ENCODE measurements at regions not wholly inside any gene's neighbourhood (a gene's known extent, or its start where the extent isn't known, plus 50 kb on each side); places are given as distances from the start of the nearest gene placed in this dataset.

DNA sequence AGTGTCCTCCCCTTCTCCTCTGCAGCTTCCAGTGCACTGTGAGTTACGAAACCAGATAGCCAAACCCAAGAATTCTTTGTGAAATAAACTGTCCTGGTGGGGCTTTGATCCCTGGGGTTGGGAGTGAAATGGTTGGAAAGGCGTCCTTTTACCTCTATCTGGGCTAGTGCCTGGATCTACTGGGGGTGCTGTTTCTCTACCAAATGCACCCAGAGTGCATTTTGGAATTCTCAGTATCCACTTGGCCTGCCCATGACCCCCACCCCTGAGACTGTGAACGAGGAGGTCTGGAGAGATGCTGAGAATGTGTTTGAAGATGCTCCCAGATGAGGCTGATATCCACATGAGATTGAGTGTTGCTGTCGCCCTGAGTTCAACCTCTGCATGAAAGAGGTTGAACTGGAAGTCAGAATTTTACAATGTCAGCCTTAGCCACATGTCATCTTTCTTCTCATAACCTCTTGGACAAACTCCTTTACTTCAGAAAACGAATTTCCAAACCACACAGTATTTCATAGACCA, 87.1 kb upstream of the CLMN start:
- 55% methylated on average over 5 of the region's 5 CpGs for WGBS
- Histone ChIP-seq H3K4me1 (replicated peaks) (no peaks in the 10 kb centered on the region), H3K4me3 (no peak overlapping the region), H3K27ac (no peak overlapping the region), H3K36me3 (no peaks in the 10 kb centered on the region), H3K9me3 (no peaks in the 10 kb centered on the region), H3K27me3 (replicated peaks; ENCODE audit: insufficient read depth) (no peaks in the 10 kb centered on the region)
- no peak for DNase-seq (ENCODE audit: low spot score)
- intact Hi-C loops (cut with DNase I): no loop called here
- TF ChIP-seq POLR2A (IDR thresholded peaks at IDR 0.05) (no peak), CTCF (IDR thresholded peaks at IDR 0.05) (no peak), POLR2AphosphoS5 (IDR thresholded peaks at IDR 0.05) (no peak)

DNA sequence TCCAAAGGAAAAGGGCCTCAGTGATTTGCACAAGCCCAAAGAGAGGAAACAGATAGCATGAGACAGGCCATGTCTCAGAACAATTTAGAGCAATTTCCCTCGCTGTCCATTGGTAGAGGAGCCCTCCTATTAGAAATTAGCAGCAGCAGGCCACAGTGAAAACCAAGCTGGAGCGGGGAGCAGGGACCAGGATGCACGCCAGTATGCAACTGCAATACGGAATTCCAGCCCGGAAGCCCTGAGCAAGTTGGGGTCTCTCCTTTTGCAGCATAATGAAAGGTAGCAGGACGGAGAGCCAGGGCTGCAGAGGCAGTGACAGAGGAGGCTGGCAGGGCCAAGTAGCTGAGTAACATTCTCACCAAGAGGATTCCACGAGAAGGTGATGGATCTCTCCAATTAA, 84.9 kb upstream of the CLMN start:
- no peak for DNase-seq (ENCODE audit: low spot score)
- no peaks in the 10 kb centered on the region for H3K27me3 ChIP-seq (replicated peaks; ENCODE audit: insufficient read depth)
- TF ChIP-seq POLR2AphosphoS5 (IDR thresholded peaks at IDR 0.05) (no peak), CTCF (IDR thresholded peaks at IDR 0.05) (no peak), POLR2A (IDR thresholded peaks at IDR 0.05) (no peak)
- WGBS: 63% methylated on average over 7 of the region's 7 CpGs
- no peak overlapping the region for H3K4me3 ChIP-seq
- intact Hi-C loops (cut with DNase I): no loop called here
- no peak overlapping the region for H3K27ac ChIP-seq
- H3K4me1 ChIP-seq (replicated peaks): no peaks in the 10 kb centered on the region
- no peaks in the 10 kb centered on the region for H3K36me3 ChIP-seq
- H3K9me3 ChIP-seq: no peaks in the 10 kb centered on the region

- no peaks in the 10 kb centered on the region for H3K9me3 ChIP-seq
- no peak for TF ChIP-seq CTCF (IDR thresholded peaks at IDR 0.05)
- TF ChIP-seq POLR2A (IDR thresholded peaks at IDR 0.05): no peak
- no peak for TF ChIP-seq POLR2AphosphoS5 (IDR thresholded peaks at IDR 0.05)
- H3K27ac ChIP-seq: no peak overlapping the region
- intact Hi-C loops (cut with DNase I): no loop called here
- H3K27me3 ChIP-seq (replicated peaks; ENCODE audit: insufficient read depth): no peaks in the 10 kb centered on the region
- H3K4me1 ChIP-seq (replicated peaks): no peaks in the 10 kb centered on the region
- H3K36me3 ChIP-seq: no peaks in the 10 kb centered on the region
- DNase-seq (ENCODE audit: low spot score): no peak
- H3K4me3 ChIP-seq: no peak overlapping the region
- WGBS: 66% methylated on average over 5 of the region's 5 CpGs
Observed at GRCh38 chr14:95402578-95402977, 82.9 kb upstream of the CLMN start.

- no peaks in the 10 kb centered on the region for H3K9me3 ChIP-seq
- no peak overlapping the region for H3K4me3 ChIP-seq
- H3K36me3 ChIP-seq: no peaks in the 10 kb centered on the region
- TF ChIP-seq POLR2A (IDR thresholded peaks at IDR 0.05) (no peak), CTCF (IDR thresholded peaks at IDR 0.05) (no peak), POLR2AphosphoS5 (IDR thresholded peaks at IDR 0.05) (no peak)
- no peak for DNase-seq (ENCODE audit: low spot score)
- no peaks in the 10 kb centered on the region for H3K27me3 ChIP-seq (replicated peaks; ENCODE audit: insufficient read depth)
- intact Hi-C loops (cut with DNase I): no loop called here
- no peaks in the 10 kb centered on the region for H3K4me1 ChIP-seq (replicated peaks)
- 74% methylated on average over 2 of the region's 2 CpGs for WGBS
- no peak overlapping the region for H3K27ac ChIP-seq
Observed at GRCh38 chr14:95402176-95402575, 82.5 kb upstream of the CLMN start.

DNA sequence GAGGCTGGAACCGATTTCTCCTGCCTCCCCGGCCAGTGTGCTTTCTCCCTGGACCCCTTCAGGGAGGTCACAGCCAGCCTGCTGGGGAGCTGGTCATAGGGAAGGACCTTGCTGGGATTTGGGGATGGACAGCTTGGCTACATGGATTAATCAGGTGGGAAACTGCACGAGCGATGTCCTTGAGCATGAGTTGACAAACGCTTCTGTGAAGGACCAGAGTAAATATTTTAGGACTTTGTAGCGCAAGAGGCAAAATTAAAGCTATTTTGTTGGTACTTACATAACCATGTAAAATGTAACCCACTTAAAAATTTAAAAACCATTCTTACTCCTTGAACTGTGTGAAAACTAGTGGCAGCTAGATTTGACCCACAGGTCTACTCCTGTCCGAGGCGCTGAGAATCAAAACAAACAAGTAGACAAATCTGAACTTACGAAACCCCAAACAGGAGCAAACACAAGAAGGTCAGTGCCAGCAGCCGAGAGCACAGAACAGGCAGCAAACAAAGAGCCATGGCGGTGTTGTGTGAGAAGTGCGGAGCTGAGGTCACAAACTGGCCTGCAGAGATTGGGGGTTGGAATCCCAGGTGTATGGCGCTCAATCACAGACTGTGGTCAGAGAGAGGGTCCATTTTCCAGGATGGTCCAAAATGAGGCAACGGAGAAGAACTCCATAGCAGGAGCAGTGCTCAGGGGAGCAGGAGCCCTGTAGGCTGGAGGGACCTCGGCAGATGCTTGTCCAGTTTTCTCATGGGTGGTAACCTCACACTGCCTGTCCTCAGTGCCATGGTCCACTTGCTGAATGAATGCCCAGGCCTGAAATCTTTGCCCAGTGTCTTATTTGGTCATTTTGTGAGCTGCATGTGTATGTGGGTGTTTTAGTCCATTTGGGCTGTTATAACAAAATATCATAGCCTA, 79.2 kb upstream of the CLMN start:
- no peaks in the 10 kb centered on the region for H3K36me3 ChIP-seq
- H3K27me3 ChIP-seq (replicated peaks; ENCODE audit: insufficient read depth): no peaks in the 10 kb centered on the region
- DNase-seq (ENCODE audit: low spot score): no peak
- no peak overlapping the region for H3K27ac ChIP-seq
- no peaks in the 10 kb centered on the region for H3K4me1 ChIP-seq (replicated peaks)
- no peak overlapping the region for H3K4me3 ChIP-seq
- intact Hi-C loops (cut with DNase I): no loop called here
- 95% methylated on average over 15 of the region's 15 CpGs for WGBS
- TF ChIP-seq POLR2A (IDR thresholded peaks at IDR 0.05): no peak
- no peak for TF ChIP-seq CTCF (IDR thresholded peaks at IDR 0.05)
- TF ChIP-seq POLR2AphosphoS5 (IDR thresholded peaks at IDR 0.05): no peak
- H3K9me3 ChIP-seq: no peaks in the 10 kb centered on the region

Data from prostate gland (tissue), 2 donors.